ENCODE measurements at regions not wholly inside any gene's neighbourhood (a gene's known extent, or its start where the extent isn't known, plus 50 kb on each side); places are given as distances from the start of the nearest gene placed in this dataset.

GRCh38 chr13:30042272-30042671, 191.9 kb upstream of the UBL3 start:
- intact Hi-C loops (cut with micrococcal nuclease) = no loop called here
- Histone ChIP-seq H4K20me1 (replicated peaks; ENCODE audit: control insufficient read depth, insufficient read depth, low read length) (no peaks in the 10 kb centered on the region), H3K9me1 (ENCODE audit: control insufficient read depth, insufficient read depth, low read length) (no peaks in the 10 kb centered on the region), H3K4me1 (replicated peaks in 1 of 2; ENCODE audit: control insufficient read depth in 2 of 2, insufficient read depth in 2 of 2, low read length in 2 of 2) (no peaks in the 10 kb centered on the region), H3K4me3 (no peak overlapping the region), H3K27me3 (ENCODE audit: control insufficient read depth in 2 of 2, insufficient read depth in 2 of 2, low read length in 2 of 2) (peaks cover 0 to under 1% of the 10 kb centered on the region in 2 experiments; a peak in 1 of 5 replicates), H2AFZ (ENCODE audit: low read depth, low read length) (no peak overlapping the region), H3K36me3 (ENCODE audit: control insufficient read depth, insufficient read depth, low read length) (no peaks in the 10 kb centered on the region), H3K4me2 (ENCODE audit: insufficient read depth, low read length) (no peak overlapping the region), H3K9ac (ENCODE audit: insufficient read depth in 1 of 2, low read depth in 2 of 2, low read length in 2 of 2) (no peak overlapping the region), H3K9me3 (replicated peaks; ENCODE audit: control insufficient read depth, insufficient read depth, low read depth, low read length) (no peaks in the 10 kb centered on the region), H3K79me2 (ENCODE audit: control insufficient read depth, insufficient read depth, low read length) (no peaks in the 10 kb centered on the region), H3K27ac (ENCODE audit: extremely low read depth, low read depth, low read length) (no peak overlapping the region)
- in situ Hi-C loops (cut with MboI) = no loop called here
- BruUV-seq (replicated peaks) = no TSS peak
- WGBS (ENCODE audit: insufficient coverage, low coverage, missing lambda C conversion rate) = 0% methylated on average over 3 of the region's 3 CpGs
- FAIRE-seq (no peak), DNase-seq (ENCODE audit: extremely low read depth in 1 of 4, low spot score in 3 of 4) (no peak), ATAC-seq (no peak)
- CTCF ChIA-PET (ENCODE audit: low intra/inter-chr PET ratio) = no interaction called here
- POLR2A ChIA-PET = no interaction called here
- TF ChIP-seq NCOA1 (IDR thresholded peaks at IDR 0.05; ENCODE audit: low read depth) (no peak), SMAD4 (CRISPR knock-in tag; conservative IDR thresholded peaks at IDR 0.05) (no peak), NFIX (CRISPR knock-in tag; IDR thresholded peaks at IDR 0.05; ENCODE audit: low read depth) (no peak), GTF2B (IDR thresholded peaks at IDR 0.05; ENCODE audit: extremely low read depth, insufficient read length) (no peak), ZKSCAN8 (CRISPR knock-in tag; IDR thresholded peaks at IDR 0.05) (no peak), MXD1 (CRISPR knock-in tag; IDR thresholded peaks at IDR 0.05; ENCODE audit: borderline replicate concordance, poor library complexity, severe bottlenecking) (no peak), E2F3 (CRISPR knock-in tag; IDR thresholded peaks at IDR 0.05) (no peak)
